Neuronal stem cell (in vitro differentiated cells): ENCODE measurements at regions not wholly inside any gene's neighbourhood (a gene's known extent, or its start where the extent isn't known, plus 50 kb on each side); places are given as distances from the start of the nearest gene placed in this dataset.
"Not testable (repeated sequence)": the region's sequence is repeated elsewhere in the genome, so short reads cannot be mapped to it uniquely, and the experiment has no call there.

ENCODE experiments used
- DNase-seq: peaks from one replicate; pipeline ENCODE4 v3.0.0-alpha.2; 2013; ENCODE audit warnings: low spot score
- H2AFZ ChIP-seq: one replicate; pipeline ENCODE4 v1.6.1; 2013; ENCODE audit warnings: mild to moderate bottlenecking, low read length, inconsistent platforms
- H2AK5ac ChIP-seq: 2 replicates; pipeline ENCODE4 v1.6.1; 2013; ENCODE audit warnings: low read depth, mild to moderate bottlenecking, inconsistent platforms, low read length, moderate library complexity, mixed read lengths
- H2BK120ac ChIP-seq: 2 replicates; pipeline ENCODE4 v1.6.1; 2013; ENCODE audit warnings: low read depth, mild to moderate bottlenecking, inconsistent platforms, low read length, moderate library complexity, mixed read lengths
- H2BK12ac ChIP-seq: one replicate; pipeline ENCODE4 v1.6.1; 2013; ENCODE audit warnings: low read length, inconsistent platforms
- H2BK15ac ChIP-seq: 2 replicates; pipeline ENCODE4 v1.6.1; 2013; ENCODE audit warnings: mild to moderate bottlenecking, low read length, inconsistent platforms, mixed read lengths
- H2BK5ac ChIP-seq: one replicate; pipeline ENCODE4 v1.6.1; 2013; ENCODE audit warnings: inconsistent platforms, mild to moderate bottlenecking, low read length, moderate library complexity
- H3K14ac ChIP-seq: one replicate; pipeline ENCODE4 v1.6.1; 2013; ENCODE audit warnings: low read length, inconsistent platforms
- H3K18ac ChIP-seq: 2 replicates; pipeline ENCODE4 v1.6.1; 2013; ENCODE audit warnings: low read length, inconsistent platforms
- H3K23ac ChIP-seq: 2 replicates; pipeline ENCODE4 v1.6.1; 2013; ENCODE audit warnings: low read depth, mild to moderate bottlenecking, mixed read lengths, low read length, inconsistent platforms; ENCODE audit not compliant: poor library complexity
- H3K27ac ChIP-seq: replicated peaks from 3 replicates; pipeline ENCODE4 v1.5.1; 2013; ENCODE audit warnings: low read length, inconsistent platforms
- H3K27me3 ChIP-seq, 3 experiments: 2 replicates each; pipeline ENCODE4 v1.6.1; 2013; ENCODE audit warnings: low read length in 3 of 3, mild to moderate bottlenecking in 2 of 3, inconsistent platforms in 1 of 3, low read depth in 1 of 3, mixed read lengths in 1 of 3, moderate library complexity in 1 of 3; ENCODE audit not compliant: control insufficient read depth in 3 of 3, insufficient read depth in 3 of 3
- H3K36me3 ChIP-seq, 2 donors: replicated peaks in 1 of 2; 2 replicates each; pipeline ENCODE4 v1.6.1; 2013; ENCODE audit warnings: low read length in 2 of 2; ENCODE audit not compliant: control insufficient read depth in 2 of 2, insufficient read depth in 2 of 2
- H3K4ac ChIP-seq: 2 replicates; pipeline ENCODE4 v1.6.1; 2013; ENCODE audit warnings: inconsistent platforms, mild to moderate bottlenecking, low read length, moderate library complexity
- H3K4me1 ChIP-seq, 2 donors: 1 replicate in 1 of 2; 2 replicates in 1 of 2; pipeline ENCODE4 v1.6.1; 2013; ENCODE audit warnings: low read length in 2 of 2, low read depth in 1 of 2; ENCODE audit not compliant: control insufficient read depth in 2 of 2, insufficient read depth in 1 of 2
- H3K4me2 ChIP-seq: one replicate; pipeline ENCODE4 v1.6.1; 2013; ENCODE audit warnings: mild to moderate bottlenecking, low read length, inconsistent platforms; ENCODE audit not compliant: insufficient read depth, poor library complexity, severe bottlenecking
- H3K4me3 ChIP-seq, 2 donors: 2 replicates each; pipeline ENCODE4 v1.5.1; 2013; ENCODE audit warnings: low read length in 2 of 2, mild to moderate bottlenecking in 2 of 2, inconsistent platforms in 1 of 2, moderate library complexity in 1 of 2
- H3K79me1 ChIP-seq: one replicate; pipeline ENCODE4 v1.6.1; 2013; ENCODE audit warnings: low read depth, mild to moderate bottlenecking, inconsistent platforms, low read length, moderate library complexity
- H3K9ac ChIP-seq: one replicate; pipeline ENCODE4 v1.6.1; 2013; ENCODE audit warnings: mild to moderate bottlenecking, low read depth, low read length, inconsistent platforms; ENCODE audit not compliant: poor library complexity
- H3K9me3 ChIP-seq, 2 donors: replicated peaks in 1 of 2; 2 replicates each; pipeline versions ENCODE3 to v1.6.1; 2013; ENCODE audit warnings: low read length in 2 of 2, mild to moderate bottlenecking in 2 of 2, inconsistent platforms in 1 of 2, low read depth in 1 of 2, mixed read lengths in 1 of 2, moderate library complexity in 1 of 2; ENCODE audit not compliant: control insufficient read depth in 2 of 2, insufficient read depth in 1 of 2
- H4K8ac ChIP-seq: one replicate; pipeline ENCODE4 v1.6.1; 2013; ENCODE audit warnings: low read depth, mild to moderate bottlenecking, inconsistent platforms, low read length, moderate library complexity
- H4K91ac ChIP-seq: one replicate; pipeline ENCODE4 v1.6.1; 2013; ENCODE audit warnings: low read length, low read depth, mild to moderate bottlenecking, inconsistent platforms; ENCODE audit not compliant: poor library complexity
- WGBS, 2 donors: extraction: QIAGEN DNeasy Blood & Tissue Kit; methylation state at CpG; one replicate each; pipeline ENCODE4 v1.1.7; 2013; ENCODE audit warnings: missing lambda C conversion rate in 2 of 2, mixed read lengths in 1 of 2; ENCODE audit not compliant: insufficient read length in 2 of 2, insufficient replicate concordance in 1 of 2; ENCODE audit errors: extremely low coverage in 2 of 2; 5-methylcytosine and 5-hydroxymethylcytosine counted together

DNA sequence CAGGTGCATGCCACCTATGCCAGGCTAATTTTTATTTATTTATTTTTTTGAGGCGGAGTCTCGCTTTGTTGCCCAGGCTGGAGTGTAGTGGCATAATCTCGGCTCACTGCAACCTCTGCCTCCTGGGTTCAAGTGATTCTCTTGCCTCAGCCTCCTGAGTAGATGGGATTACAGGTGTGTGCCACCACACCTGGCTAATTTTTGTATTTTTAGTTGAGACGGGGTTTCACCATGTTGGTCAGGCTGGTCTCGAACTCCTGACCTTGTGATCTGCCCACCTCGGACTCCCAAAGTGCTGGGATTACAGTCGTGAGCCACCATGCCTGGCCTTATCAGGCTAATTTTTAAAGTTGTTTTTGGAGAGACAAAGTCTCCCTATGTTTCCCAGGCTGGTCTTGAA, 210.7 kb upstream of the ZNF217 start:
- WGBS, 2 donors, result no CpG with 5 or more reads among the region's 7 CpGs
- not testable (repeated sequence) for H2AFZ ChIP-seq, H3K4ac ChIP-seq

GRCh38 chr20:53803492-53804155, 210.0 kb upstream of the ZNF217 start:
- Histone ChIP-seq H2BK5ac (no peak overlapping the region), H3K9ac (no peak overlapping the region), H2BK12ac (no peak overlapping the region), H2AFZ (no peak overlapping the region), H3K9me3 (no peaks in the 10 kb centered on the region), H3K4ac (no peak overlapping the region), H3K79me1 (no peaks in the 10 kb centered on the region), H3K4me3 (no peak overlapping the region), H2AK5ac (no peak overlapping the region), H3K23ac (no peak overlapping the region), H2BK15ac (no peak overlapping the region), H3K27ac (no peak overlapping the region), H4K91ac (no peak overlapping the region), H3K36me3 (no peaks in the 10 kb centered on the region), H2BK120ac (no peak overlapping the region), H4K8ac (no peak overlapping the region), H3K4me1 (peaks cover 0 to 4% of the 10 kb centered on the region in 2 donors), H3K18ac (no peak overlapping the region), H3K14ac (no peak overlapping the region), H3K4me2 (no peak overlapping the region), H3K27me3 (no peaks in the 10 kb centered on the region)
- no peak for DNase-seq
- no CpG with 5 or more reads among the region's 6 CpGs for WGBS, 2 donors

More for the DNA sequence above, 210.7 kb upstream of the ZNF217 start:
- H3K36me3 ChIP-seq, H3K9me3 ChIP-seq, H2BK12ac ChIP-seq, H2BK120ac ChIP-seq, H2AK5ac ChIP-seq, H3K4me2 ChIP-seq, H3K23ac ChIP-seq, H4K91ac ChIP-seq, H3K79me1 ChIP-seq, H3K9ac ChIP-seq, H2BK5ac ChIP-seq, H3K27ac ChIP-seq, H3K27me3 ChIP-seq, H2BK15ac ChIP-seq, H3K4me3 ChIP-seq, DNase-seq, H4K8ac ChIP-seq, H3K14ac ChIP-seq, H3K18ac ChIP-seq, H3K4me1 ChIP-seq: not testable (repeated sequence)

DNA sequence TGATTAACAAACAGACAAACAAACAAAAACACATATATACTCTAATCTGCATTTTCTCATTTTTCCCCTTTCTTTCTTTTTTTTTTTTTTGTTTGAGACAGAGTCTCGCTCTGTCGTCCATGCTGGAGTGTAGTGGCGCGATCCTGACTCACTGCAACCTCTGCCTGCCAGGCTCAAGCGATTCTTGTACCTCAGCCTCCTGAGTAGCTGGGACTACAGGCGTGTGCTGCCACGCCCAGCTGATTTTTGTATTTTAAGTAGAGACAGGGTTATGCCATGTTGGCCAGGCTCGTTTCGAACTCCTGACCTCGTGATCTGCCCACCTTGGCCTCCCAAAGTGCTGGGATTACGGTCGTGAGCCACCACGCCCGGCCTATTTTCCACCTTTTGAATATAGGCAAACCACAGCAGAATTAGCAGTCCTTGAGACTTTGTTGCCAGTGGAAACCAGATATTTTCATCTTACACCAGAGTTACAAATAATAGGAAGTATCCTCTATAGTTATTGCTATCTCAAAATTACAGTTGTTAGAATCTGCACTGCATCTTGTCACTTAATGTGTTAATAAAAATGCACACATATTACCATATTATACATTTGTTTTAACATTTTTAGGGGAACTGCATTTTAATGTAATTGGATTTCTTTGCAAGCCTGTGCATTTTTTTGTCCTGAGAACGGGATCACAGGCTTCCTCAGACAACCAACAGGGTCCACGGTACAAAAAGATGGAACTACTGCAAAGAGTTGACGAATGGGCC, 208.2 kb upstream of the ZNF217 start:
- Histone ChIP-seq H2BK15ac (no peak overlapping the region), H2BK12ac (no peak overlapping the region), H3K9me3 (no peaks in the 10 kb centered on the region), H3K27me3 (no peaks in the 10 kb centered on the region), H2AFZ (no peak overlapping the region), H2AK5ac (no peak overlapping the region), H3K36me3 (no peaks in the 10 kb centered on the region), H3K27ac (no peak overlapping the region), H4K8ac (no peak overlapping the region), H3K4ac (no peak overlapping the region), H3K4me2 (no peak overlapping the region), H3K79me1 (no peaks in the 10 kb centered on the region), H2BK5ac (no peak overlapping the region), H2BK120ac (no peak overlapping the region), H3K4me3 (no peak overlapping the region), H3K18ac (no peak overlapping the region), H3K23ac (no peak overlapping the region), H3K4me1 (no peaks in the 10 kb centered on the region), H3K14ac (no peak overlapping the region), H4K91ac (no peak overlapping the region), H3K9ac (no peak overlapping the region)
- DNase-seq, result no peak
- no CpG with 5 or more reads among the region's 17 CpGs for WGBS, 2 donors

DNA sequence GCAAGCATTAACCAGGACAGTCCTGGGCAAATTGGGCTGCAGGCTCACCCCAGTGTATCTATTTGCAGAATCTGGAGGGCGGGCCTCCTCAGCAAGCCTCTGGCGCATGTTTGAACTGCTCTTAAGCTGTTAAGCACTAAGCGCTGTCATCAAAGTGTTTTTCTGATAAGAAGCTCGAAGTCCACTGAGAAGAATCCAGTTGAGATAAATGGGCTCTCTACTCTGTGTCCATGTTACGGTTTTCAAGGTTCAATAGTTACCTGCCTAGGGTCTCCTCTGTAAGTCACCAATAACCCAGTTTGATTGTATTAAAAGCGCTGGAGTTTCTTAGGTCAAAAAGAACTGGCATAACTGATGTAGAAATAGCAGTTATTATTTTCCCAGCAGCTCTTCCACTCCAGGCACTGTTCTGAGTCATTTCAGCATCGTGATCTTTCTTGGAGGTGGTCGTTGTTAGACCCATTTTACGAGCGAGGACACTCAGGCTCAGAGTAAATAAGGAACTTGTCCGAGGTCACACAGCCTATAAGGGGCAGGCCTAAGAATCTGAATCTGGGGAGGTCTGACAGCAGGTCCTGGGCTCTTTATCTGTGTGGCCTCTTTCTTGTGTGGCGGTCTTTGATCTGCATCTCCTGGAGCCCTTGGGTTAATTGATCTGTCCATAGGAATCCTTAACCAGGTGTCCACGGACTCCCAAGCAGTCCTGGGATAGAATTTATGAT, 207.4 kb upstream of the ZNF217 start:
- H3K79me1 ChIP-seq, result no peaks in the 10 kb centered on the region
- H2BK120ac ChIP-seq, result no peak overlapping the region
- no peaks in the 10 kb centered on the region for H3K36me3 ChIP-seq
- H2AK5ac ChIP-seq, result no peak overlapping the region
- no peak overlapping the region for H2BK5ac ChIP-seq
- no peak for DNase-seq
- H4K8ac ChIP-seq, result no peak overlapping the region
- H3K4ac ChIP-seq, result no peak overlapping the region
- no peak overlapping the region for H3K9ac ChIP-seq
- H2AFZ ChIP-seq, result no peak overlapping the region
- no peak overlapping the region for H2BK12ac ChIP-seq
- no CpG with 5 or more reads among the region's 13 CpGs for WGBS, 2 donors
- no peak overlapping the region for H3K14ac ChIP-seq
- no peaks in the 10 kb centered on the region for H3K4me1 ChIP-seq
- no peak overlapping the region for H2BK15ac ChIP-seq
- H3K9me3 ChIP-seq, result no peaks in the 10 kb centered on the region
- no peak overlapping the region for H3K27ac ChIP-seq
- H3K4me3 ChIP-seq, result no peak overlapping the region
- no peak overlapping the region for H3K23ac ChIP-seq
- H3K4me2 ChIP-seq, result no peak overlapping the region
- no peak overlapping the region for H4K91ac ChIP-seq
- H3K18ac ChIP-seq, result no peak overlapping the region
- H3K27me3 ChIP-seq, result no peaks in the 10 kb centered on the region
